Ovary (tissue), 7 donors: ENCODE measurements at regions not wholly inside any gene's neighbourhood (a gene's known extent, or its start where the extent isn't known, plus 50 kb on each side); places are given as distances from the start of the nearest gene placed in this dataset.

Source experiments
- DNase-seq, 5 donors: peaks; one replicate each; pipeline ENCODE4 v3.0.0-alpha.2; 2019 to 2020
- H3K27ac ChIP-seq, 2 donors: fragments of 200-600 bp; one replicate each; pipeline versions ENCODE4 v1.5.1 to v1.8.0; 2019 to 2022
- H3K27me3 ChIP-seq: fragments of 200-600 bp; one replicate; pipeline ENCODE4 v1.8.0; 2022
- H3K36me3 ChIP-seq: fragments of 200-600 bp; sonication (generic); one replicate; pipeline ENCODE4 v1.5.1; 2019
- H3K4me1 ChIP-seq: one replicate; pipeline ENCODE4 v1.8.1; 2013; ENCODE audit warnings: mild to moderate bottlenecking, moderate library complexity; ENCODE audit not compliant: insufficient read depth
- H3K4me3 ChIP-seq: fragments of 200-600 bp; sonication (generic); one replicate; pipeline ENCODE4 v1.5.1; 2017
- H3K9me3 ChIP-seq, 2 donors: fragments of 200-600 bp in 1 of 2; sonication (generic) in 1 of 2; one replicate each; pipeline versions ENCODE4 v1.5.1 to v1.8.1; 2013 to 2019; ENCODE audit warnings: mild to moderate bottlenecking in 1 of 2, moderate library complexity in 1 of 2
- EP300 ChIP-seq: sonication (generic); formaldehyde crosslinking; IDR thresholded peaks from one replicate; pipeline ENCODE4 v1.6.1; 2017; ENCODE audit warnings: antibody characterized with exemption
- POLR2A ChIP-seq: fragments of 450-650 bp; IDR thresholded peaks from one replicate; pipeline ENCODE4 v1.6.1; 2017; ENCODE audit warnings: antibody characterized with exemption, mild to moderate bottlenecking, moderate library complexity
- WGBS, 3 donors: extraction: QIAGEN DNeasy Blood & Tissue Kit in 1 of 3; methylation state at CpG; one replicate each; pipeline versions ENCODE4 v1.1.5 to v1.1.7; 2013 to 2017; 5-methylcytosine and 5-hydroxymethylcytosine counted together
- intact Hi-C, 4 donors: fragments of 100-400 bp; cut with DNase I; formaldehyde crosslinking; loops; one replicate each; pipeline versions ENCODE4 v1.11.0 to v1.15.1; 2022 to 2023
- TF ChIP-seq, protein P1 (sequence below), 3 donors: fragments of 450-650 bp in 2 of 3; fragments of 200-600 bp in 1 of 3; IDR thresholded peaks; one replicate each; pipeline versions ENCODE4 v1.5.1 to v1.8.0; 2016 to 2022; ENCODE audit warnings: antibody characterized with exemption in 3 of 3, mild to moderate bottlenecking in 1 of 3
- donor health status: DM: no; HTN: no; CAD: no; lungs with moderate emphysema.
- donor health status: DM: no; HTN: no; CAD: no.
- donor health status: Bipolar disorder and iron deficiency.
- donor health status: DM: no; HTN: no; CAD: no.
- donor health status: DM: yes; HTN: yes; CAD: no.

DNA sequence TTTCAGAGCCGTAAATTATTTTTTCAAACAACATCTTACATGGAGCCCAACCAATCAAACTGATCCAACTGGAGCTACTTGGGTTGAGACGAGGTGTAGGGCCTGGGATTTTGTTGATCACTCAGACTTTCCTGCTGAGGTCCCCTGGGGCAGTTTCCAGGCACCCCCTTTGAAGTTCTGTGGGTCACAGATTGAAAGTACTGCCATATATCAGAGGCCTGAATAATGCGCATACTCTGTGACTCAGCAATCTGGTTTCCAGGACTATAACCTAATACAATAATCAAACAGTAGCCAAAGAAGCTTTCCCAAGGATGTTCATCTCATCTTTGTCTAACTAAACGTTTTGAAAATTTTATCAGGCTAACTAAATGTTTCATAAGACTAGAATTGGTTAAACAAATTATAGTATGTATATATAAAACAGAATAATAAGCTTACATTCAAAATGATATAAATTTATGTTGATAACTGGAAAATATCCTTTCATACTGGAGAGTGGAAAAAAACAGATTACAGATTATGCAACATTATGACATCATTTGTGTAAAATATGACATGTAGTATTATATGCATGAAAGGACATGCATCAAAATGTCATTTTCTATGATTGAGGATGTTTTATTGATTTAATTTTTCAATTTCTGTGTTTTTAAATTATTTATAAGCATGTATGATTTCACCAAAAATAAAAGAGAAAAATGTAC, 617.1 kb downstream of the NTRK3 start:
- Histone ChIP-seq H3K9me3 (no peaks in the 10 kb centered on the region), H3K27me3 (no peaks in the 10 kb centered on the region), H3K27ac (no peak overlapping the region), H3K4me1 (no peaks in the 10 kb centered on the region), H3K4me3 (no peak overlapping the region), H3K36me3 (no peaks in the 10 kb centered on the region)
- no peak for TF ChIP-seq EP300
- no peak for TF ChIP-seq POLR2A
- TF ChIP-seq, protein P1, sequence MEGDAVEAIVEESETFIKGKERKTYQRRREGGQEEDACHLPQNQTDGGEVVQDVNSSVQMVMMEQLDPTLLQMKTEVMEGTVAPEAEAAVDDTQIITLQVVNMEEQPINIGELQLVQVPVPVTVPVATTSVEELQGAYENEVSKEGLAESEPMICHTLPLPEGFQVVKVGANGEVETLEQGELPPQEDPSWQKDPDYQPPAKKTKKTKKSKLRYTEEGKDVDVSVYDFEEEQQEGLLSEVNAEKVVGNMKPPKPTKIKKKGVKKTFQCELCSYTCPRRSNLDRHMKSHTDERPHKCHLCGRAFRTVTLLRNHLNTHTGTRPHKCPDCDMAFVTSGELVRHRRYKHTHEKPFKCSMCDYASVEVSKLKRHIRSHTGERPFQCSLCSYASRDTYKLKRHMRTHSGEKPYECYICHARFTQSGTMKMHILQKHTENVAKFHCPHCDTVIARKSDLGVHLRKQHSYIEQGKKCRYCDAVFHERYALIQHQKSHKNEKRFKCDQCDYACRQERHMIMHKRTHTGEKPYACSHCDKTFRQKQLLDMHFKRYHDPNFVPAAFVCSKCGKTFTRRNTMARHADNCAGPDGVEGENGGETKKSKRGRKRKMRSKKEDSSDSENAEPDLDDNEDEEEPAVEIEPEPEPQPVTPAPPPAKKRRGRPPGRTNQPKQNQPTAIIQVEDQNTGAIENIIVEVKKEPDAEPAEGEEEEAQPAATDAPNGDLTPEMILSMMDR (IDR thresholded peaks at IDR 0.05): no peak
- no peak for DNase-seq
- intact Hi-C loops: no loop called here
- WGBS, 3 donors: 59 to 65% (median 59%) methylated on average over 4 of the region's 4 CpGs

DNA sequence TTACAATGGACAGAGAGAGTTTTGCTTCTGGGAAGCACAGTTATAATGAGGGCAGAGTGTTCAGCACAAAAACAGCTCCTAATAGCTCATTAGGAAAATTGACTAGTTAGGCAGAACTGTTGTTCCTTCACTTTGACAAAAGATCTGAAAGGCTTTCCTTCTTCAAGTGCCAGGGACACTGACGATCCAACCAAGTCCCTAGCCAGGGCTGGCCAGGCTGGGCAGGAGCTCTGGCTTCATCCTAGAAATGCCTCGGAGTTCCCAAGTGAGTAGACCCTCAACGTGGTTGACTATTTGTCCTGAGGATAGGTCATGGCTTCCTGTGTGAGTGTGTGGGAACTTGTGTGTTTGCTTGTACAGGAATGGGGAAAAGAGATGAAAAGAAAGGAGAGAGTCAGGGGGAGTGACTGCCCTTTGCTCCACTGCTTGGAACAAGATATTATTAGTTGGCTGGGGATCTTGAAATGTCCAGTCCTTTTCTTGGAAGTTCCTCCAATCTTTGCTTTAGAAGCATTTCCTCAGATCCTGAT, 617.9 kb downstream of the NTRK3 start:
- TF ChIP-seq POLR2A (no peak), EP300 (no peak)
- TF ChIP-seq, protein P1 (IDR thresholded peaks at IDR 0.05): no peak
- Histone ChIP-seq H3K9me3 (no peaks in the 10 kb centered on the region), H3K4me1 (no peaks in the 10 kb centered on the region), H3K27ac (no peak overlapping the region), H3K36me3 (no peaks in the 10 kb centered on the region), H3K27me3 (no peaks in the 10 kb centered on the region), H3K4me3 (no peak overlapping the region)
- 37 to 57% (median 45%) methylated on average over 3 of the region's 3 CpGs for WGBS, 3 donors
- DNase-seq: no peak
- intact Hi-C loops: no loop called here

DNA sequence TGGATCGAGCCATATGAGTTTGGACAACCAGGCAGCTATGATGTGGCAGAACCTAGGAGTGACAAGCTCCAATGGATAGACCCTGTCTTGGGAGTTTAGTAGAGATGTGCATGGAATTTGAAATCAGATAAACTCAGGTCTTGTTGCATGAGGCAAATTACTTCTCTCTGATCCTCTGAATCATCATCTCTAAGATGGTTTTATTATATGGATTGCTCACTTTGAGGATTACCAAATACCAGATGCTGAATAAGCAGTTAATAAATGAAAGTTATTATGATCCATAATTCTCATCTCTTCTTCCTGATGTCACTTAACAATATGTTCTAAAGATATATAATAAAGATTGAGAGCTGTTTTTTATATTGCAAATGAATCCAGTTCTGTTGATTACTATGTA, 622.2 kb downstream of the NTRK3 start:
- DNase-seq: no peak
- TF ChIP-seq EP300 (no peak), POLR2A (no peak)
- TF ChIP-seq, protein P1 (IDR thresholded peaks at IDR 0.05): no peak
- WGBS, 3 donors: 80 to 96% (median 81%) methylated on average over 1 of the region's 1 CpG

DNA sequence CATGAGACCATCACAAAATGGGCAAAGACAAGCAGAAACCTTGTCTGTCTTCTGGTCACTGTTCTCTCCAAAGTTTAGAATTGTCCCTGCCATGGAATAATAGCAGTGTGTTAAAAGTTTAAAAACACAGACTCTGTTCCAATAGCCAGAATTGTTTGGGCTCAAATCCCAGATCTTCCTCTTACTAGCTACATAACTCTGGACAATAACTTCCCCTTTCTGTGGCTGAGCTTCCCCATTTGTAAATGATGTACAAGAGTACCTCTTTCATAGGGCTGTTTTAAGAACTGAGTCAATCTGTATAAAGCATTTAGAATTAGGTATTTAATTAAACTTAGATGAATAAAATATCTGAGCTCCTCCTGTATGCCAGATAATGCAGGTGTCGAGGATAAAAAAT, 623.0 kb downstream of the NTRK3 start:
- no peak for DNase-seq
- no peaks in the 10 kb centered on the region for H3K4me1 ChIP-seq
- no peaks in the 10 kb centered on the region for H3K9me3 ChIP-seq
- H3K36me3 ChIP-seq: no peaks in the 10 kb centered on the region
- H3K27me3 ChIP-seq: no peaks in the 10 kb centered on the region
- TF ChIP-seq POLR2A: no peak
- no peak overlapping the region for H3K4me3 ChIP-seq
- intact Hi-C loops: no loop called here
- 77 to 84% (median 83%) methylated on average over 1 of the region's 1 CpG for WGBS, 3 donors
- H3K27ac ChIP-seq: no peak overlapping the region

More for the DNA sequence above, 622.2 kb downstream of the NTRK3 start:
- intact Hi-C loops: no loop called here
- H3K27me3 ChIP-seq: no peaks in the 10 kb centered on the region
- no peaks in the 10 kb centered on the region for H3K36me3 ChIP-seq
- H3K27ac ChIP-seq: no peak overlapping the region
- H3K9me3 ChIP-seq: no peaks in the 10 kb centered on the region
- H3K4me1 ChIP-seq: no peaks in the 10 kb centered on the region
- no peak overlapping the region for H3K4me3 ChIP-seq

DNA sequence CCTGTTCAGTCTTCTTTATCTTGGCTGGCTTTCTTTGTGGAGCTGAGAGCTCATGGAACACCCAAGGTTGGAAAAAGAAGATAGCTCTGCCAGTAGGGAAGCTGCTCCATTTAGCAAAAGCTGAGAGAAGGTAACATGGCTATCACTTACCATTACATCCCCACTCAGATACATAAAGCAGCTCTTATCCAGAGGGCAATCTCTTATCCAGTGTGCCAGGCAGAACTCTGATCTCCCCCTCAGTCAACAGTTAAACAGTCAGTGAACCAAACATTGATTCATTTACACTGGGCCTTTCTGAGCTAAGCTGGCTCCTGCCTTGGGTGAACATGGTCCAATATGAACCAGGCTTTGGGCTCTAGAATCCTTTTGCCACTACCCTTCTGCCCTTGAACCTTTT, 624.2 kb downstream of the NTRK3 start:
- intact Hi-C loops: no loop called here
- Histone ChIP-seq H3K27me3 (no peaks in the 10 kb centered on the region), H3K4me3 (no peak overlapping the region), H3K4me1 (no peaks in the 10 kb centered on the region), H3K36me3 (no peaks in the 10 kb centered on the region), H3K9me3 (no peaks in the 10 kb centered on the region), H3K27ac (no peak overlapping the region)
- no peak for TF ChIP-seq POLR2A
- TF ChIP-seq, protein P1 (IDR thresholded peaks at IDR 0.05): no peak
- TF ChIP-seq EP300: no peak
- DNase-seq: no peak
